Mucosa of descending colon (tissue), 3 donors: ENCODE measurements at regions not wholly inside any gene's neighbourhood (a gene's known extent, or its start where the extent isn't known, plus 50 kb on each side); places are given as distances from the start of the nearest gene placed in this dataset.

ENCODE experiments used
- ATAC-seq: fragments of 200-7000 bp; cut with Tn5 transposase; one replicate; pipeline ENCODE4 v1.9.1; 2020; ENCODE audit warnings: mild to moderate bottlenecking, moderate library complexity
- DNase-seq, 3 donors: peaks; one replicate each; pipeline ENCODE4 v3.0.0-alpha.2; 2020
- H3K36me3 ChIP-seq: fragments of 200-600 bp; one replicate; pipeline ENCODE4 v1.8.0; 2021; ENCODE audit warnings: low read depth, mild to moderate bottlenecking
- H3K4me1 ChIP-seq: fragments of 200-600 bp; one replicate; pipeline ENCODE4 v1.8.0; 2021; ENCODE audit warnings: low read depth, mild to moderate bottlenecking
- H3K4me3 ChIP-seq: fragments of 200-600 bp; one replicate; pipeline ENCODE4 v1.8.0; 2021; ENCODE audit warnings: mild to moderate bottlenecking
- H3K9me3 ChIP-seq: fragments of 200-600 bp; one replicate; pipeline ENCODE4 v1.8.0; 2021; ENCODE audit warnings: mild to moderate bottlenecking
- intact Hi-C, 2 donors: fragments of 100-400 bp; cut with DNase I in 1 of 2; cut with micrococcal nuclease in 1 of 2; formaldehyde crosslinking; loops; one replicate each; pipeline versions ENCODE4 v1.11.0 to v1.11.1; 2022; cut with DNase I, micrococcal nuclease
- TF ChIP-seq, protein P1 (sequence below): fragments of 200-600 bp; IDR thresholded peaks from one replicate; pipeline ENCODE4 v1.8.0; 2022; ENCODE audit warnings: antibody characterized with exemption, mild to moderate bottlenecking
- donor health status: DM: no; HTN: no; CAD: no; lungs with moderate emphysema.
- donor health status: DM: no; HTN: no; CAD: no.
- donor health status: DM: no; HTN: yes; CAD: no.

DNA sequence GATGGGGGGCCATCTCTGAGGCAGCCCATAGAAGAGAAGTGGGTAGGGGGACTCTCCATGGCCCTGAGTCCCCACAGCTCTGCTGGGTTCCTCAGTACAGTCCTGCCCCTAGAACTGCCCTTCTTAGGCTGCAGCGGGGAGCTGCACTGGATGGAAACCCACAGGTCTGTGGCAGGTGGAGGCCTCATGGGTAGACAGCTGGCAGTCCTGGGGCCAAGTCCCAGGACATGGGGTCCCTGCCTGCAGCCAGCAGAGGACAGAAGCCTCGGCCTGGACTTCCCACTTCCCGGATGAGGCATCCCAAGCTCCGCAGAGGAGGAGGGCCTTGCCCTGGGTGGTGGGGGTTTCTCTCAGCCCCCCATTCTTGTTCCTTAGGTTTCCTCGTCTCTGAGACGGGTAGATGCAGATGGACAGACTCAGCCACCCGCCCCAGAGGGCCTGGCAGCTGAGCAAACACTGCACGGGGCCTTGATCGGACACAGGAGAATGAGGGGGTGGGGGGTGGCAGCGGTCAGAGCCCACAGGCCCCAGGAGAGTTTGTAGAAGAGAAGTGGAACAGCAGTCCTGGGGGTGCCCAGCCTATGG, 153.8 kb downstream of the C9orf50 start:
- no peak for ATAC-seq

DNA sequence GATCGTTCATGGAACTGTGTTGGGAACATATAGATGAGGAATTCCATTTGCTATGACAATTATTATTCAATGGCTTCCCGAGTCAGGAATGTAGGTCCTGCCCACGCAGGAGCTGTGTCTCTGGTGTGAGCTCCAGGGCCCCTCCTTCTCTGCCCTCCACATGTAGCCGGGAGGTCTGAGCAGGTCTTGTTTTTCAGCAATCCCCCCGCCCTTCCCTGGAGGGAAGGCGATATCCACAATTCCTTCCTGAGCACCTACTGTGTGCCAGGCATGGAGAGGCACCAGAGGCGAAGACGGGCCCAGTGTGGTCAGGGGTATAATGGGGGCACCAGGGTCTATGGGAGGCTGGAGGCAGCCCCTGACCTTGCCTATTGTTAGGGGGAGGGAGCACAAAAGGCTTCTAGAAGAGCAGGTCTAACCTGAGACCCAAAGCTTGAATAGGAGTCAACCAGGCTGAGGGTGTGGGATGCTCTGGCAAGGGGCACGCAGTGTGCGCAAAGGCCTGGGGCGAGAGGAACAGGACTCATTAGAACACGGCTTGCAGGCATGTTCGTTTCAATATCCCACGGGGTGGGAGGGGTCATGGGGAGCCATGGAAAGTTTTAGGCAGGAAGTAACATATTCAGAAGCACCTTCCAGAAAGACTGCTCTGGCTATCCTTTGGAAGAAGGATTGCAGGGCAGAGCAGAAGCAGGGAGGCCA, 154.9 kb downstream of the C9orf50 start:
- ATAC-seq = no peak
- Histone ChIP-seq H3K36me3 (no peaks in the 10 kb centered on the region), H3K4me1 (peaks cover 10% of the 10 kb centered on the region), H3K4me3 (no peak overlapping the region), H3K9me3 (no peaks in the 10 kb centered on the region)
- intact Hi-C loops = no loop called here
- DNase-seq = peak in 1 of 3 donors; percentile 29
- TF ChIP-seq, protein P1, sequence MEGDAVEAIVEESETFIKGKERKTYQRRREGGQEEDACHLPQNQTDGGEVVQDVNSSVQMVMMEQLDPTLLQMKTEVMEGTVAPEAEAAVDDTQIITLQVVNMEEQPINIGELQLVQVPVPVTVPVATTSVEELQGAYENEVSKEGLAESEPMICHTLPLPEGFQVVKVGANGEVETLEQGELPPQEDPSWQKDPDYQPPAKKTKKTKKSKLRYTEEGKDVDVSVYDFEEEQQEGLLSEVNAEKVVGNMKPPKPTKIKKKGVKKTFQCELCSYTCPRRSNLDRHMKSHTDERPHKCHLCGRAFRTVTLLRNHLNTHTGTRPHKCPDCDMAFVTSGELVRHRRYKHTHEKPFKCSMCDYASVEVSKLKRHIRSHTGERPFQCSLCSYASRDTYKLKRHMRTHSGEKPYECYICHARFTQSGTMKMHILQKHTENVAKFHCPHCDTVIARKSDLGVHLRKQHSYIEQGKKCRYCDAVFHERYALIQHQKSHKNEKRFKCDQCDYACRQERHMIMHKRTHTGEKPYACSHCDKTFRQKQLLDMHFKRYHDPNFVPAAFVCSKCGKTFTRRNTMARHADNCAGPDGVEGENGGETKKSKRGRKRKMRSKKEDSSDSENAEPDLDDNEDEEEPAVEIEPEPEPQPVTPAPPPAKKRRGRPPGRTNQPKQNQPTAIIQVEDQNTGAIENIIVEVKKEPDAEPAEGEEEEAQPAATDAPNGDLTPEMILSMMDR = no peak

More for the DNA sequence above, 153.8 kb downstream of the C9orf50 start:
- no peaks in the 10 kb centered on the region for H3K9me3 ChIP-seq
- TF ChIP-seq, protein P1 = no peak
- DNase-seq = peak in 1 of 3 donors; percentile 22
- H3K4me3 ChIP-seq = no peak overlapping the region
- no peaks in the 10 kb centered on the region for H3K4me1 ChIP-seq
- H3K36me3 ChIP-seq = no peaks in the 10 kb centered on the region
- intact Hi-C loops = no loop called here

DNA sequence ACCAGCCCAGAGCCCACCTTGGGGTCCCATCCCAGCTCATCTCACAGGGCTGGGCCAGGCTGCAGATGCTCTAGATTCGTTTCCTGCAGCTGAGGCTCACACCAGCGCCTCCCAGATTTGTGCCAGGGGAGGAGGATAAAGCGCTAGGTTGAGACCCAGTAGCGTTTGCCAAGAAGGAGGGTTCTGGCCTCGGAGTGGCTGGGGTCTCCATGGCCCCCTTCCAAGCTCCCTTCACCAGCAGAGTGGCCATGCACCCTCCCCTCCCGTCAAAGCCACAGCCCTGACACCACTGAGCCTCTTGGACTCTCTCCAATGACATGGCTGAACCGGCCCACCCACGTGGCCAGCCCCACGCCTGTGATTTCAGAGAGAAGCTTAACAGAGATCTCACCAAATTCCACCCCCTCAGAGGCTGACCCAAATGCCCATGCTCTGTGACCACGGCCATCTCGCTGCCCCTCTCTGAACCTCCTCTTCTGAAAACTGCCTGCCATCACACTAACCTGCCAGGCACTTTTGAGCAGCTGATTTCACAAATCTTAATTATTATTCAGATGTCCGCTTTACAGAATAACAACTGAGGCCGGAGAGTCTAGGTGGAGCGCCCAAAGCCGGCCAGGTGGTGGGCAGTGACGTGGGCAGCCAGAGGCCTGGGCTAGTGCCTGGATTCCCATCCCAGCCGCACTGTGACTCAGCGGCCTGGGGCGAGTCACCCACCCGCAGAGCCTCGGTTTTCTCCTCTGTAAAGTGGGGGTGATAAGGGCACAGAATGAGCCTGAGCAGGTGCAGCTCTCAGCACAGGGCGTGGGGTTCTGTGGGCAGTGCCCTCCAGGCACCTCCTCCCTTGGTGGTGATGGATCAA, 155.7 kb downstream of the C9orf50 start:
- Histone ChIP-seq H3K4me3 (no peak overlapping the region), H3K36me3 (no peaks in the 10 kb centered on the region), H3K9me3 (no peaks in the 10 kb centered on the region), H3K4me1 (peaks cover 14% of the 10 kb centered on the region)
- peak; percentile 35 to 50 (median 48) for DNase-seq
- TF ChIP-seq, protein P1 = no peak
- ATAC-seq = no peak
- intact Hi-C loops = no loop called here

DNA sequence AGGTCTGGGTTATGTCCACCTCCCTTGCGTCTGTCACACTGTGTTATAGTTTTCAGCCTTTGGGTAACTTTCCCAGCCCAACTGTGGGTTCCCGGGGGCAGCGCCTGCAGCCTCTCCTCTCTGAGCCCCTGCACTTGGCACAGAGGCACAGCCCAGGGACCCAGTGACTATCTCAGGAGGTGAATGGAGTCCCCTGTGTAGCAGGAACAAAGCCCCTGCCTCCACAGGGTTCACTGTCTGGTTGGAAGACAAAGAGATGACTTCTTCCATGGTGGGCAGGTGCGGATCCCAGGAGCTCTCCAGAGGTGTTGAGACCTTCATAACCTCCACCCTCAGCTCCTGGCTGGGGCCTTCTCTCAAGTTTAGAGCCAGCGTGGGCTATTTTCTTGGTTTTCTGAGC, 156.9 kb downstream of the C9orf50 start:
- Histone ChIP-seq H3K4me3 (no peak overlapping the region), H3K36me3 (no peaks in the 10 kb centered on the region), H3K4me1 (peaks cover 25% of the 10 kb centered on the region), H3K9me3 (no peaks in the 10 kb centered on the region)
- intact Hi-C loops = no loop called here
- TF ChIP-seq, protein P1 = no peak
- ATAC-seq (no peak), DNase-seq (peak in 1 of 3 donors; percentile 12)

DNA sequence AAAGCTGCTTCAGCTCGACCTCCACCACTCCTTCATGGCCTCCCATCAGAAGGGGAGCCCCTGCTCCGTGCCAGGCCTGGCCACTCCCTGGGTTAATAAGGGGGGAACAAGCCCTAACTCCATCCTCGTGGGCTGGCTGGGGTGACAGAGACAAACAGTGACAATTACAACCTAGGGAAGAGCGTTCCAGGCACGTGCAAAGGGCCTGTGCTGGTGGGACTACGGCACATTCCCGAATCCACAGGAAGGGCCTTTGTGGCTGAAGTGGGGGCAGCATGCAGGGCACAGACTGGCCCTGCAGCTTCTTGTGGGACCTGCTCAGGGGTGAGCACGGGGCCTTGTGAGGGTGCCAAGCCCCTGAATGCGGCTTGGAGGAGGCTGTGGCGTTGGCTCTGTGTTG, 157.4 kb downstream of the C9orf50 start:
- ATAC-seq (no peak), DNase-seq (peak in 1 of 3 donors; percentile 37)
- H3K4me3 ChIP-seq = no peak overlapping the region
- TF ChIP-seq, protein P1 = no peak
- H3K4me1 ChIP-seq = peaks cover 28% of the 10 kb centered on the region
- H3K36me3 ChIP-seq = no peaks in the 10 kb centered on the region
- no peaks in the 10 kb centered on the region for H3K9me3 ChIP-seq
- intact Hi-C loops = no loop called here
